ENCODE measurements at regions not wholly inside any gene's neighbourhood (a gene's known extent, or its start where the extent isn't known, plus 50 kb on each side); places are given as distances from the start of the nearest gene placed in this dataset.

GRCh38 chr1:98374098-98374497 is 287.4 kb upstream of the SNX7 start:
- TF ChIP-seq CTCF (IDR thresholded peaks at IDR 0.05; ENCODE audit: insufficient read depth, low read depth, low read length): no peak
- DNase-seq (ENCODE audit: low read depth): no peak
- no peaks in the 10 kb centered on the region for H3K36me3 ChIP-seq (ENCODE audit: control insufficient read depth, insufficient read depth, low read length)
- ChIA-PET CTCF (no interaction called here), POLR2A (no interaction called here)
- H3K27me3 ChIP-seq (ENCODE audit: control insufficient read depth, insufficient read depth, low read length): no peaks in the 10 kb centered on the region
- H3K4me3 ChIP-seq (ENCODE audit: low read depth, low read length): no peak overlapping the region

- Histone ChIP-seq H3K36me3 (ENCODE audit: control insufficient read depth, insufficient read depth, low read length) (no peaks in the 10 kb centered on the region), H3K4me3 (ENCODE audit: low read depth, low read length) (no peak overlapping the region), H3K27me3 (ENCODE audit: control insufficient read depth, insufficient read depth, low read length) (no peaks in the 10 kb centered on the region)
- DNase-seq (ENCODE audit: low read depth): no peak
- ChIA-PET POLR2A (no interaction called here), CTCF (interaction anchor here (1.8 kb wide), 1 partner anchor 13 kb away, joined by 4 read pairs; no protein-coding TSS in a partner anchor)
- no peak for TF ChIP-seq CTCF (IDR thresholded peaks at IDR 0.05; ENCODE audit: insufficient read depth, low read depth, low read length)
Measured at GRCh38 chr1:98373056-98373455, 288.5 kb upstream of the SNX7 start.

GRCh38 chr1:98371764-98372163 is 289.8 kb upstream of the SNX7 start:
- ChIA-PET POLR2A (no interaction called here), CTCF (interaction anchor here (1.8 kb wide), 1 partner anchor 14 kb away, joined by 4 read pairs; no protein-coding TSS in a partner anchor)
- TF ChIP-seq CTCF (IDR thresholded peaks at IDR 0.05; ENCODE audit: insufficient read depth, low read depth, low read length): no peak
- Histone ChIP-seq H3K36me3 (ENCODE audit: control insufficient read depth, insufficient read depth, low read length) (no peaks in the 10 kb centered on the region), H3K27me3 (ENCODE audit: control insufficient read depth, insufficient read depth, low read length) (no peaks in the 10 kb centered on the region), H3K4me3 (ENCODE audit: low read depth, low read length) (no peak overlapping the region)
- DNase-seq (ENCODE audit: low read depth): no peak

GRCh38 chr1:98369463-98369862 is 292.1 kb upstream of the SNX7 start:
- ChIA-PET POLR2A (no interaction called here), CTCF (interaction anchor here (0.6 to 1.5 kb wide), 3 partner anchors 9 to 844 kb away, joined by 3 read pairs; no protein-coding TSS in a partner anchor)
- Histone ChIP-seq H3K36me3 (ENCODE audit: control insufficient read depth, insufficient read depth, low read length) (no peaks in the 10 kb centered on the region), H3K4me3 (ENCODE audit: low read depth, low read length) (no peak overlapping the region), H3K27me3 (ENCODE audit: control insufficient read depth, insufficient read depth, low read length) (no peaks in the 10 kb centered on the region)
- no peak for DNase-seq (ENCODE audit: low read depth)
- TF ChIP-seq CTCF (IDR thresholded peaks at IDR 0.05; ENCODE audit: insufficient read depth, low read depth, low read length): no peak

GRCh38 chr1:98368995-98369394 is 292.5 kb upstream of the SNX7 start:
- no peaks in the 10 kb centered on the region for H3K27me3 ChIP-seq (ENCODE audit: control insufficient read depth, insufficient read depth, low read length)
- ChIA-PET POLR2A (no interaction called here), CTCF (interaction anchor here (0.6 to 1.5 kb wide), 3 partner anchors 9 to 843 kb away, joined by 3 read pairs; no protein-coding TSS in a partner anchor)
- TF ChIP-seq CTCF (IDR thresholded peaks at IDR 0.05; ENCODE audit: insufficient read depth, low read depth, low read length): no peak
- H3K4me3 ChIP-seq (ENCODE audit: low read depth, low read length): no peak overlapping the region
- DNase-seq (ENCODE audit: low read depth): no peak
- no peaks in the 10 kb centered on the region for H3K36me3 ChIP-seq (ENCODE audit: control insufficient read depth, insufficient read depth, low read length)
